BJ (cell line): ENCODE measurements at regions not wholly inside any gene's neighbourhood (a gene's known extent, or its start where the extent isn't known, plus 50 kb on each side); places are given as distances from the start of the nearest gene placed in this dataset.
A peak's percentile ranks its signal among the peaks of the same experiment; 100 is the strongest.

ENCODE experiments used
- CTCF ChIA-PET: fragments of 350-600 bp; formaldehyde crosslinking; extraction: SDS; loops from one replicate; lab custom pipeline; 2021; ENCODE audit warnings: antibody characterized with exemption, inconsistent platforms; lab: Yijun Ruan, JAX
- POLR2A ChIA-PET: fragments of 300-600 bp; sonication (Branson Sonifier 250); formaldehyde crosslinking; extraction: SDS; loops from one replicate; lab custom pipeline; 2021; ENCODE audit warnings: antibody characterized with exemption; lab: Charles Lee
- DNase-seq: peaks from one replicate; pipeline ENCODE4 v3.0.0-alpha.2; 2011; ENCODE audit warnings: low read depth
- H3K27me3 ChIP-seq: 2 replicates; pipeline ENCODE4 v1.6.0; 2011; ENCODE audit warnings: low read length; ENCODE audit not compliant: control insufficient read depth, insufficient read depth
- H3K36me3 ChIP-seq: 2 replicates; pipeline ENCODE4 v1.5.1; 2011; ENCODE audit warnings: low read length; ENCODE audit not compliant: control insufficient read depth, insufficient read depth
- H3K4me3 ChIP-seq: 2 replicates; pipeline ENCODE4 v1.5.1; 2011; ENCODE audit warnings: low read depth, mild to moderate bottlenecking, control low read depth, low read length
- TF ChIP-seq, protein P1 (sequence below): IDR thresholded peaks from 2 replicates; pipeline ENCODE4 v1.5.1; 2011; ENCODE audit warnings: low read depth, mild to moderate bottlenecking, control low read depth, inconsistent platforms, low read length, moderate library complexity; ENCODE audit not compliant: insufficient read depth

- peaks cover 8% of the 10 kb centered on the region for H3K27me3 ChIP-seq
- TF ChIP-seq, protein P1, sequence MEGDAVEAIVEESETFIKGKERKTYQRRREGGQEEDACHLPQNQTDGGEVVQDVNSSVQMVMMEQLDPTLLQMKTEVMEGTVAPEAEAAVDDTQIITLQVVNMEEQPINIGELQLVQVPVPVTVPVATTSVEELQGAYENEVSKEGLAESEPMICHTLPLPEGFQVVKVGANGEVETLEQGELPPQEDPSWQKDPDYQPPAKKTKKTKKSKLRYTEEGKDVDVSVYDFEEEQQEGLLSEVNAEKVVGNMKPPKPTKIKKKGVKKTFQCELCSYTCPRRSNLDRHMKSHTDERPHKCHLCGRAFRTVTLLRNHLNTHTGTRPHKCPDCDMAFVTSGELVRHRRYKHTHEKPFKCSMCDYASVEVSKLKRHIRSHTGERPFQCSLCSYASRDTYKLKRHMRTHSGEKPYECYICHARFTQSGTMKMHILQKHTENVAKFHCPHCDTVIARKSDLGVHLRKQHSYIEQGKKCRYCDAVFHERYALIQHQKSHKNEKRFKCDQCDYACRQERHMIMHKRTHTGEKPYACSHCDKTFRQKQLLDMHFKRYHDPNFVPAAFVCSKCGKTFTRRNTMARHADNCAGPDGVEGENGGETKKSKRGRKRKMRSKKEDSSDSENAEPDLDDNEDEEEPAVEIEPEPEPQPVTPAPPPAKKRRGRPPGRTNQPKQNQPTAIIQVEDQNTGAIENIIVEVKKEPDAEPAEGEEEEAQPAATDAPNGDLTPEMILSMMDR = no peak
- POLR2A ChIA-PET = no interaction called here
- no peak overlapping the region for H3K4me3 ChIP-seq
- CTCF ChIA-PET = interaction anchor here (8.4 kb wide), 1 partner anchor 444 kb away, joined by 244 read pairs; no protein-coding TSS in a partner anchor
- no peak for DNase-seq
- H3K36me3 ChIP-seq = no peaks in the 10 kb centered on the region
Measured at GRCh38 chr6:160927416-160927815, 64.2 kb upstream of the MAP3K4 start.

- peaks cover 8% of the 10 kb centered on the region for H3K27me3 ChIP-seq
- H3K4me3 ChIP-seq = no peak overlapping the region
- no peak for DNase-seq
- TF ChIP-seq, protein P1 = no peak
- ChIA-PET POLR2A (no interaction called here), CTCF (interaction anchor here (0.6 to 8.4 kb wide), 9 partner anchors 11 to 442 kb away, joined by 3 to 244 read pairs (median 3); partner anchors contain the start of gene MAP3K4)
- no peaks in the 10 kb centered on the region for H3K36me3 ChIP-seq
Measured at GRCh38 chr6:160929361-160929760, 62.2 kb upstream of the MAP3K4 start.

DNA sequence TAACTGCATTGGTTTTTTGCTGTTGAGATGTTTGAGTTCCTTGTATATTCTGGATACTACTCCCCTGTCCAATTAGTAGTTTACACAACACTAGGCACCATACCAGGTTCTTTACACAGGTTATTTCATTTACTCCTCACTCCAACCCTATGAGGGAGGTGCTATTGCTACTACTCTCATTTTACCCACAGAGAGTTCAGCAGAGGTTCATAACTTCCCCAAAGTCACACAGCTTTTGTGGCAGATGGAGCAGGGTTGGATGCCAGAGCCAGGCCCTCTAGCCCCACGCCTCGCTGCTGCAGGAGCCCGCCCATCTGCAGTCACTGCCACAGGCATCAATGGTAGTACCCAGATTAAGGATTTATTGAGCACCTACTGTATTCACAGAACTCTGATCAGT, 61.7 kb upstream of the MAP3K4 start:
- CTCF ChIA-PET = interaction anchor here (0.6 to 8.4 kb wide), 18 partner anchors 9 to 442 kb away, joined by 3 to 244 read pairs (median 5); partner anchors contain the start of gene MAP3K4
- TF ChIP-seq, protein P1 = no peak
- H3K27me3 ChIP-seq = peaks cover 8% of the 10 kb centered on the region
- no peaks in the 10 kb centered on the region for H3K36me3 ChIP-seq
- POLR2A ChIA-PET = no interaction called here
- H3K4me3 ChIP-seq = no peak overlapping the region
- DNase-seq = no peak

DNA sequence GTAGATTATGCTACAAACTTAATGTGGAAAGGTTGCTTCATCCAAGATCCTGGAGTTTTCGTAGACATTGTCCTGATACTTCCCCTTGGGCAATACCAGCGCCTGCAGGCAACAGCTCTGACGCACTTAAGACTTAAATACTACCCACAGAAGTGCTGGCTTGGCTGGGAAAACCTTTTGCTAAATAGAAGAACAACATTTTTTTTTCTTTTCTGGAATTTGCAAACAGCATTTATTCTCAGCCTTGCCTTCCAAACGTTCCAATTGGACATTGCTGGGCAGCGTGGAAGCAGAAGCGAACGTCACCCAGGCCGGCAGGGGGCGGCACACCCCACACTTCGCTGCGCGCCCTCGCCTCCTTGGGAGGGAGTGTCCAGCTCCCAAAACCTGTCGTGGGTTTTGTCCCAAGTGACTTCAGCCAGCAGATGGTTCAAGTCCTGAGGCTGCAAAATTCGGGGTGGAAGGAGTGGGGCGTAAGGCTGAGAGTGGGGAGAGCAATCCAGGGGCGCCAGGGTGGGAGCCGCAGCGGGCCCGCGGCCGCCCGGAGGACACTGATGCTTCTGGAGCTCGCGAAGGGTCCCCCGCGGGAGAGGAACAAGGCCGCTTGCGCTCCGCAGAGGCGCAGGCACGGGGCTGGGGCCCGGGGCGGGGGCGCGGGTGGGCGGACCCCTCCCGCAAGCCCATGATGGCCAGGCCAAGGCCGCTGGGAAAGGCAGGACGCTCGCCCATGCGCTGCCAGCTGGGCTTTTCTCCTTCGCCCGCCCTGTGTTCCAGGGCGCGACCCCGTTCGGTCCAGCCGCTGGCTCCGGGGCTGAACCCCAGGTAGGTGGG, 60.8 kb upstream of the MAP3K4 start:
- TF ChIP-seq, protein P1 = peak; percentile 94
- DNase-seq = peak; percentile 16
- POLR2A ChIA-PET = interaction anchor here (0.5 kb wide), 1 partner anchor 99 kb away, joined by 5 read pairs; no protein-coding TSS in a partner anchor

More for the DNA sequence above, 60.8 kb upstream of the MAP3K4 start:
- H3K36me3 ChIP-seq = no peaks in the 10 kb centered on the region
- peak overlapping the region; percentile 42 for H3K4me3 ChIP-seq
- CTCF ChIA-PET = interaction anchor here (0.6 to 8.4 kb wide), 29 partner anchors 10 to 598 kb away, joined by 3 to 244 read pairs (median 4); partner anchors contain the start of gene MAP3K4
- peaks cover 8% of the 10 kb centered on the region for H3K27me3 ChIP-seq
